ENCODE measurements at regions not wholly inside any gene's neighbourhood (a gene's known extent, or its start where the extent isn't known, plus 50 kb on each side); places are given as distances from the start of the nearest gene placed in this dataset.

- TF ChIP-seq EZH2 (IDR thresholded peaks at IDR 0.05; ENCODE audit: low read length, missing control alignments): no peak
- TF ChIP-seq, protein P1, sequence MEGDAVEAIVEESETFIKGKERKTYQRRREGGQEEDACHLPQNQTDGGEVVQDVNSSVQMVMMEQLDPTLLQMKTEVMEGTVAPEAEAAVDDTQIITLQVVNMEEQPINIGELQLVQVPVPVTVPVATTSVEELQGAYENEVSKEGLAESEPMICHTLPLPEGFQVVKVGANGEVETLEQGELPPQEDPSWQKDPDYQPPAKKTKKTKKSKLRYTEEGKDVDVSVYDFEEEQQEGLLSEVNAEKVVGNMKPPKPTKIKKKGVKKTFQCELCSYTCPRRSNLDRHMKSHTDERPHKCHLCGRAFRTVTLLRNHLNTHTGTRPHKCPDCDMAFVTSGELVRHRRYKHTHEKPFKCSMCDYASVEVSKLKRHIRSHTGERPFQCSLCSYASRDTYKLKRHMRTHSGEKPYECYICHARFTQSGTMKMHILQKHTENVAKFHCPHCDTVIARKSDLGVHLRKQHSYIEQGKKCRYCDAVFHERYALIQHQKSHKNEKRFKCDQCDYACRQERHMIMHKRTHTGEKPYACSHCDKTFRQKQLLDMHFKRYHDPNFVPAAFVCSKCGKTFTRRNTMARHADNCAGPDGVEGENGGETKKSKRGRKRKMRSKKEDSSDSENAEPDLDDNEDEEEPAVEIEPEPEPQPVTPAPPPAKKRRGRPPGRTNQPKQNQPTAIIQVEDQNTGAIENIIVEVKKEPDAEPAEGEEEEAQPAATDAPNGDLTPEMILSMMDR (conservative IDR thresholded peaks at IDR 0.05 in 1 of 2, IDR thresholded peaks at IDR 0.05 in 1 of 2; ENCODE audit: low read depth in 1 of 2, low read length in 2 of 2): no peak
- Histone ChIP-seq H2AFZ (ENCODE audit: low read length) (no peak overlapping the region), H3K9ac (ENCODE audit: insufficient read depth, low read length) (no peak overlapping the region), H3K27ac (ENCODE audit: insufficient read depth, low read length) (no peak overlapping the region), H3K4me3 (replicated peaks in 1 of 4; ENCODE audit: control extremely low read depth in 1 of 4, insufficient read depth in 1 of 4, low read depth in 3 of 4, low read length in 4 of 4) (no peak overlapping the region), H3K4me1 (ENCODE audit: control insufficient read depth, extremely low read depth, insufficient read depth, low read length) (no peaks in the 10 kb centered on the region), H3K79me2 (ENCODE audit: control insufficient read depth, insufficient read depth, low read length) (no peaks in the 10 kb centered on the region), H3K9me3 (ENCODE audit: control insufficient read depth, insufficient read depth, low read depth, low read length) (no peaks in the 10 kb centered on the region), H3K27me3 (ENCODE audit: control insufficient read depth, insufficient read depth, low read length) (no peaks in the 10 kb centered on the region), H3K36me3 (ENCODE audit: control insufficient read depth, insufficient read depth, low read length) (no peaks in the 10 kb centered on the region), H3K4me2 (ENCODE audit: extremely low read depth, insufficient read depth, low read length) (no peak overlapping the region), H4K20me1 (ENCODE audit: control insufficient read depth, extremely low read depth, insufficient read depth, low read length) (no peaks in the 10 kb centered on the region)
- DNase-seq (ENCODE audit: low read depth in 2 of 2): no peak
These were observed 345.4 kb downstream of the CDH9 start for GRCh38 chr5:26692952-26693351.

DNA sequence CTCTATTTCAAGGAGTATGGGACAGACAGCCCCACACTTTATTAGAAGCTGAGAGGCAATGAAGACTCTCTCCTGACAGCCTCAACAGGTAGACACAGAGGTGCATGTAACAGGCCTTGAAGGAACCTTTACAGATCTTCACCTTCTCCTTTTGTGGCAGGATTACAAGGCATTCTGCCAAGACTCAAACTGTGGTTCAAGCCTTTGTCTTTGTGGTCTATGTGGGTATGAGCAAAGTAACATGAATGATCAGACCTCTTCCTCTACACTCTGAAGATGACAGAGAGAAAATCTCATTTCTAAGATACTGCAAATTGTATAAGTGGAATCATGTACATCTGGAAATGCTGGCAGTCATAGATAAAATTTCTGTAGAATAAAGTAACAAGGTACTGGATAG, 346.9 kb downstream of the CDH9 start:
- no peaks in the 10 kb centered on the region for H3K36me3 ChIP-seq (ENCODE audit: control insufficient read depth, insufficient read depth, low read length)
- H4K20me1 ChIP-seq (ENCODE audit: control insufficient read depth, extremely low read depth, insufficient read depth, low read length): no peaks in the 10 kb centered on the region
- no peaks in the 10 kb centered on the region for H3K4me1 ChIP-seq (ENCODE audit: control insufficient read depth, extremely low read depth, insufficient read depth, low read length)
- no peak overlapping the region for H3K9ac ChIP-seq (ENCODE audit: insufficient read depth, low read length)
- no peaks in the 10 kb centered on the region for H3K27me3 ChIP-seq (ENCODE audit: control insufficient read depth, insufficient read depth, low read length)
- H3K4me2 ChIP-seq (ENCODE audit: extremely low read depth, insufficient read depth, low read length): no peak overlapping the region
- H3K9me3 ChIP-seq (ENCODE audit: control insufficient read depth, insufficient read depth, low read depth, low read length): no peaks in the 10 kb centered on the region
- no peak overlapping the region for H3K4me3 ChIP-seq (replicated peaks in 1 of 4; ENCODE audit: control extremely low read depth in 1 of 4, insufficient read depth in 1 of 4, low read depth in 3 of 4, low read length in 4 of 4)
- TF ChIP-seq, protein P1 (conservative IDR thresholded peaks at IDR 0.05 in 1 of 2, IDR thresholded peaks at IDR 0.05 in 1 of 2; ENCODE audit: low read depth in 1 of 2, low read length in 2 of 2): no peak
- no peak for TF ChIP-seq EZH2 (IDR thresholded peaks at IDR 0.05; ENCODE audit: low read length, missing control alignments)
- H2AFZ ChIP-seq (ENCODE audit: low read length): no peak overlapping the region
- DNase-seq (ENCODE audit: low read depth in 2 of 2): no peak
- no peak overlapping the region for H3K27ac ChIP-seq (ENCODE audit: insufficient read depth, low read length)
- no peaks in the 10 kb centered on the region for H3K79me2 ChIP-seq (ENCODE audit: control insufficient read depth, insufficient read depth, low read length)

DNA sequence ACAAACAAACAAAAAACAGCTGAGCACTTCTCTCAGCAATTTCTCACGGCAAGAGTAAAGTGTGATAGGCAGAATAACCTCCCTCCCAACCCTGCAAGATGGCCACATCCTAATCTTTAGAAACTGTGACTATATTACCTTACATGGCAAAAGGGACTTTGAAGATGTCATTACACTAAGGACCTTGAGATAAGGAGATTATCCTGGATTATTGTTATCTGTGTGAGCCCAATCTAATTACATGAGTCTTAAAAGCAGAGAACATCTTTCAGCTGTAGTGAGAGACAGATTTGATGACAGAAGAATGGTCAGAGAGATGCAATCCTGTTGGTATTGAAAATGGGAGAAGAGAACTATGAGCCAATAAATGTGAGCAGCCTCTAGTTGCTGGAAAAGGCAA, 347.9 kb downstream of the CDH9 start:
- DNase-seq (ENCODE audit: low read depth in 2 of 2): no peak
- Histone ChIP-seq H3K9me3 (ENCODE audit: control insufficient read depth, insufficient read depth, low read depth, low read length) (no peaks in the 10 kb centered on the region), H3K36me3 (ENCODE audit: control insufficient read depth, insufficient read depth, low read length) (no peaks in the 10 kb centered on the region), H4K20me1 (ENCODE audit: control insufficient read depth, extremely low read depth, insufficient read depth, low read length) (no peaks in the 10 kb centered on the region), H3K27me3 (ENCODE audit: control insufficient read depth, insufficient read depth, low read length) (no peaks in the 10 kb centered on the region), H3K9ac (ENCODE audit: insufficient read depth, low read length) (no peak overlapping the region), H3K79me2 (ENCODE audit: control insufficient read depth, insufficient read depth, low read length) (no peaks in the 10 kb centered on the region), H3K4me2 (ENCODE audit: extremely low read depth, insufficient read depth, low read length) (no peak overlapping the region), H2AFZ (ENCODE audit: low read length) (no peak overlapping the region), H3K27ac (ENCODE audit: insufficient read depth, low read length) (no peak overlapping the region), H3K4me1 (ENCODE audit: control insufficient read depth, extremely low read depth, insufficient read depth, low read length) (no peaks in the 10 kb centered on the region), H3K4me3 (replicated peaks in 1 of 4; ENCODE audit: control extremely low read depth in 1 of 4, insufficient read depth in 1 of 4, low read depth in 3 of 4, low read length in 4 of 4) (no peak overlapping the region)
- no peak for TF ChIP-seq EZH2 (IDR thresholded peaks at IDR 0.05; ENCODE audit: low read length, missing control alignments)
- TF ChIP-seq, protein P1 (conservative IDR thresholded peaks at IDR 0.05 in 1 of 2, IDR thresholded peaks at IDR 0.05 in 1 of 2; ENCODE audit: low read depth in 1 of 2, low read length in 2 of 2): no peak
